Epithelial cell of esophagus (primary cell): ENCODE measurements at regions not wholly inside any gene's neighbourhood (a gene's known extent, or its start where the extent isn't known, plus 50 kb on each side); places are given as distances from the start of the nearest gene placed in this dataset.

Source experiments
- DNase-seq: peaks from one replicate; pipeline ENCODE4 v3.0.0; 2010; ENCODE audit warnings: low read depth
- H3K4me3 ChIP-seq: 2 replicates; pipeline ENCODE4 v1.5.1; 2011; ENCODE audit warnings: mild to moderate bottlenecking, low read length, control low read depth
- CTCF ChIP-seq: IDR thresholded peaks from 2 replicates; pipeline ENCODE4 v1.5.1; 2011; ENCODE audit warnings: low read depth, mild to moderate bottlenecking, low read length, control low read depth, inconsistent platforms; ENCODE audit not compliant: insufficient read depth; ENCODE audit errors: missing control alignments

- peak; percentile 1 for DNase-seq
- H3K4me3 ChIP-seq: no peak overlapping the region
- no peak for TF ChIP-seq CTCF
These were observed 1601.9 kb downstream of the REEP3 start for GRCh38 chr10:65123120-65123519.

GRCh38 chr10:65125212-65125611, 1604.0 kb downstream of the REEP3 start:
- no peak overlapping the region for H3K4me3 ChIP-seq
- no peak for DNase-seq
- TF ChIP-seq CTCF: no peak

DNA sequence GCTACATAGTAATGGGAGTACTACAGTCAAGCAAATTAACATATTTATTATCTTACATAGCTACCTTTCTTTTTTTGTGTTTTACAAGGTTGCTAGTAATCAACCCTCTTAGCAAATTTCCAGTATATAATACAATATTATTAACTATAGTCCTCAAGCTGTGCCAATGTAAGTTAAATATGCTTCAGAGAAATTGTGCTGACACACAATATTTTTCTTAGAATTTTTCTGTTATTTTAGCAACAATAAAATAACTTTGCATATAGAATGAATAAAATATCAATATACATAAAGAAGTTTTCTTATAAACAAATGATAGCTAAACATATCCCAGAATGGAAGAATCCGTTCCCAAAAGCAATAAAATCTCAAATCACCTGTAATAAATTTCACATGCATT, 1605.1 kb downstream of the REEP3 start:
- no peak overlapping the region for H3K4me3 ChIP-seq
- no peak for DNase-seq
- no peak for TF ChIP-seq CTCF

- no peak for DNase-seq
- no peak overlapping the region for H3K4me3 ChIP-seq
- TF ChIP-seq CTCF: no peak
These were observed 1607.1 kb downstream of the REEP3 start for GRCh38 chr10:65128277-65128676.

DNA sequence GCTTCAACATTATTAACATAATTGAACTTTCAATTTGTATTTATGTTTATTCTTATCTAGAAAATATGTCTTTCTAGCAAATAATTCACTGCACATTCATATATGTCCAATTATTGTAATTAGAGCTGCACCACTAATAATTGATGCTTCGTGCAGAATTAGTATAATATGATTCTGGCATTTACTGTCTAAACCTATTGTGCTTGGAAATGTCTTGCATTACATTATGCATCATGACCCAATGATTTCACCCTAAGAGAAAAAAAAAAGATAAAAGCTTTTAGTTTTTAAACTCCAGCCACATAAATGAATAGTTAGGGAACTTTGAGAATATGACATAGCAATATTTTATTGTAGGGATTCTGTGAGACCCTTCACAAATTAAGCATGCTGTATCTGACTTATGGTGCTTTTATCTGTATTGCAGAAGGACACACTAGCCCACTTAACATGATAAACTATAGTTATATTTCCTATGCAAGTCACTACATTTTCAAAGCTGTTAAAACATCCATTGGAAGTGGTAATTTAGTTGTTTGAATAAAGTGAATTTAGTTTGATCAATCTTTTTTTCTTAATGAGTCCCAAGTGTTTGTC, 1609.1 kb downstream of the REEP3 start:
- no peak for DNase-seq
- no peak overlapping the region for H3K4me3 ChIP-seq
- no peak for TF ChIP-seq CTCF

- no peak for TF ChIP-seq CTCF
- no peak overlapping the region for H3K4me3 ChIP-seq
- no peak for DNase-seq
These were observed 1612.5 kb downstream of the REEP3 start for GRCh38 chr10:65133652-65134051.

- no peak for DNase-seq
- TF ChIP-seq CTCF: no peak
- H3K4me3 ChIP-seq: no peak overlapping the region
These were observed 1614.3 kb downstream of the REEP3 start for GRCh38 chr10:65135508-65135907.
